Thyroid gland (tissue), 4 donors: ENCODE measurements at regions not wholly inside any gene's neighbourhood (a gene's known extent, or its start where the extent isn't known, plus 50 kb on each side); places are given as distances from the start of the nearest gene placed in this dataset.

ENCODE experiments used
- DNase-seq, 2 donors: peaks; one replicate each; pipeline ENCODE4 v3.0.0-alpha.2; 2019
- H3K27ac ChIP-seq, 3 donors: fragments of 200-600 bp; sonication (generic); 1 replicate in 2 of 3; 2 replicates in 1 of 3; pipeline ENCODE4 v1.5.1; 2016 to 2019; ENCODE audit warnings: mild to moderate bottlenecking in 1 of 3, moderate library complexity in 1 of 3
- H3K27me3 ChIP-seq: fragments of 200-600 bp; sonication (generic); one replicate; pipeline ENCODE4 v1.5.1; 2019
- H3K36me3 ChIP-seq, 2 donors: fragments of 200-600 bp; sonication (generic); one replicate each; pipeline ENCODE4 v1.5.1; 2016 to 2019
- H3K4me1 ChIP-seq, 2 donors: fragments of 200-600 bp; sonication (generic); one replicate each; pipeline ENCODE4 v1.5.1; 2017 to 2019
- H3K4me3 ChIP-seq, 3 donors: fragments of 200-600 bp; sonication (generic); replicated peaks in 1 of 3; 1 replicate in 2 of 3; 2 replicates in 1 of 3; pipeline ENCODE4 v1.5.1; 2016; ENCODE audit warnings: mild to moderate bottlenecking in 1 of 3
- H3K9me3 ChIP-seq: fragments of 200-600 bp; sonication (generic); one replicate; pipeline ENCODE4 v1.5.1; 2017
- CTCF ChIP-seq, 6 experiments: fragments of 200-600 bp in 3 of 6; fragments of 450-650 bp in 3 of 6; sonication (generic) in 3 of 6; IDR thresholded peaks; one replicate each; pipeline ENCODE4 v1.5.1; 2016 to 2019; ENCODE audit warnings: antibody characterized with exemption in 6 of 6, mild to moderate bottlenecking in 2 of 6, inconsistent platforms in 1 of 6, moderate library complexity in 1 of 6
- POLR2A ChIP-seq, 2 donors: fragments of 450-650 bp; IDR thresholded peaks; one replicate each; pipeline ENCODE4 v1.6.1; 2017; ENCODE audit warnings: antibody characterized with exemption in 2 of 2, mild to moderate bottlenecking in 2 of 2, moderate library complexity in 1 of 2
- WGBS, 2 donors: methylation state at CpG; one replicate each; pipeline ENCODE4 v1.1.5; 2017; 5-methylcytosine and 5-hydroxymethylcytosine counted together
- intact Hi-C: fragments of 100-400 bp; cut with DNase I; formaldehyde crosslinking; loops from one replicate; pipeline ENCODE4 v1.15.1; 2023

DNA sequence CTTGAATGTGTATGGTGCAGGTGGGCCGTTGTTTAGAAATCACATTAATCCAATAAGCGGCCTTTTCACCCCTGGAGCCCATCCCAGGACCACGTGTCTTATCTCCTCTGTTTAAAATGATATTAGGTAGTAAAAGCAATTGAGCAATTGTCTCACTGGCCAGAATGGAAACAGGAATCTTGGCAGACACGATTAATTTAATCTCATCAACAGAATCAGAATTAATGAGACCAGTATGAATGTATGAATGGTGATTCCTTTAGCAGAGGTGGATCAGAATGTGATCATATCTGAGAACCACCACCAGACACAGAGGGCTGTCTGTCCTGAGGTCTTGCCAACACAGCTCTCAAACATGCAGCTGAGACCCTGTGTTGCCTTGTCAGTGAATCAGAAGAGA lies 1591.4 kb downstream of the REEP3 start:
- TF ChIP-seq POLR2A (IDR thresholded peaks at IDR 0.05) (no peak), CTCF (IDR thresholded peaks at IDR 0.05) (no peak)
- intact Hi-C loops = no loop called here
- Histone ChIP-seq H3K36me3 (no peaks in the 10 kb centered on the region), H3K27me3 (no peaks in the 10 kb centered on the region), H3K9me3 (no peaks in the 10 kb centered on the region), H3K27ac (no peak overlapping the region), H3K4me1 (no peaks in the 10 kb centered on the region), H3K4me3 (no peak overlapping the region)
- WGBS, 2 donors = 75 to 90% methylated on average over 4 of the region's 4 CpGs
- DNase-seq = no peak

GRCh38 chr10:65123120-65123519 lies 1601.9 kb downstream of the REEP3 start:
- TF ChIP-seq CTCF (IDR thresholded peaks at IDR 0.05) = no peak
- intact Hi-C loops = no loop called here
- 76 to 82% methylated on average over 1 of the region's 1 CpG for WGBS, 2 donors

GRCh38 chr10:65125212-65125611 lies 1604.0 kb downstream of the REEP3 start:
- no peaks in the 10 kb centered on the region for H3K36me3 ChIP-seq
- H3K27me3 ChIP-seq = no peaks in the 10 kb centered on the region
- H3K9me3 ChIP-seq = no peaks in the 10 kb centered on the region
- WGBS, 2 donors = 81 to 85% methylated on average over 2 of the region's 2 CpGs
- H3K4me3 ChIP-seq = no peak overlapping the region
- DNase-seq = no peak
- H3K27ac ChIP-seq = no peak overlapping the region
- TF ChIP-seq CTCF (IDR thresholded peaks at IDR 0.05) (no peak), POLR2A (IDR thresholded peaks at IDR 0.05) (no peak)
- H3K4me1 ChIP-seq = no peaks in the 10 kb centered on the region
- intact Hi-C loops = no loop called here

More at GRCh38 chr10:65123120-65123519, 1601.9 kb downstream of the REEP3 start:
- Histone ChIP-seq H3K27me3 (no peaks in the 10 kb centered on the region), H3K27ac (no peak overlapping the region), H3K4me3 (no peak overlapping the region), H3K36me3 (no peaks in the 10 kb centered on the region), H3K9me3 (no peaks in the 10 kb centered on the region), H3K4me1 (no peaks in the 10 kb centered on the region)
- no peak for DNase-seq

- no peaks in the 10 kb centered on the region for H3K27me3 ChIP-seq
- intact Hi-C loops = no loop called here
- no peaks in the 10 kb centered on the region for H3K36me3 ChIP-seq
- 90 to 98% methylated on average over 1 of the region's 1 CpG for WGBS, 2 donors
- no peak for DNase-seq
- H3K4me1 ChIP-seq = no peaks in the 10 kb centered on the region
- no peak overlapping the region for H3K4me3 ChIP-seq
- TF ChIP-seq CTCF (IDR thresholded peaks at IDR 0.05) (no peak), POLR2A (IDR thresholded peaks at IDR 0.05) (no peak)
- no peak overlapping the region for H3K27ac ChIP-seq
- no peaks in the 10 kb centered on the region for H3K9me3 ChIP-seq
Observed at GRCh38 chr10:65126288-65126687, 1605.1 kb downstream of the REEP3 start.

- intact Hi-C loops = no loop called here
- Histone ChIP-seq H3K36me3 (no peaks in the 10 kb centered on the region), H3K4me1 (no peaks in the 10 kb centered on the region), H3K27ac (no peak overlapping the region), H3K4me3 (no peak overlapping the region), H3K27me3 (no peaks in the 10 kb centered on the region), H3K9me3 (no peaks in the 10 kb centered on the region)
- no peak for DNase-seq
- TF ChIP-seq POLR2A (IDR thresholded peaks at IDR 0.05) (no peak), CTCF (IDR thresholded peaks at IDR 0.05) (no peak)
- 85 to 88% methylated on average over 2 of the region's 2 CpGs for WGBS, 2 donors
Observed at GRCh38 chr10:65128277-65128676, 1607.1 kb downstream of the REEP3 start.
